ENCODE measurements at regions not wholly inside any gene's neighbourhood (a gene's known extent, or its start where the extent isn't known, plus 50 kb on each side); places are given as distances from the start of the nearest gene placed in this dataset.

DNA sequence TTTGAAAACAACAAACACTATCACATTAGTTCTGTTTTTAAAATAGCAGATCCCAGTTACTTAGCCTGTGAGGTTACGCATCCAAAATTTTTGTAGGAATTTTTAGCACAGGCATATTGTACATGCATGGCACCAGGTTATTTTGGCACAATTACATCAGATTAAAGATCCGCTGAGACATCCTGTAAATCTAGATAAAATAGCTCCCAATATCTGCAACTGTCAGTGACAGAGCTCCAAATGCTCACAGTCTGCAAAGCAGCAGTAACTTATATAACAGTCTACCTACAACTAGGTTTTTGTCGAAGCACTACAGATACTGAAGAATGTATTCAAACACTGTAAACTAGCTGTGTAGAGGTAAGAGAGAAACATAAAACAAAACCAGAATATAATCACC, 200.7 kb upstream of the KCNH7 start:
- TF ChIP-seq, protein P1, sequence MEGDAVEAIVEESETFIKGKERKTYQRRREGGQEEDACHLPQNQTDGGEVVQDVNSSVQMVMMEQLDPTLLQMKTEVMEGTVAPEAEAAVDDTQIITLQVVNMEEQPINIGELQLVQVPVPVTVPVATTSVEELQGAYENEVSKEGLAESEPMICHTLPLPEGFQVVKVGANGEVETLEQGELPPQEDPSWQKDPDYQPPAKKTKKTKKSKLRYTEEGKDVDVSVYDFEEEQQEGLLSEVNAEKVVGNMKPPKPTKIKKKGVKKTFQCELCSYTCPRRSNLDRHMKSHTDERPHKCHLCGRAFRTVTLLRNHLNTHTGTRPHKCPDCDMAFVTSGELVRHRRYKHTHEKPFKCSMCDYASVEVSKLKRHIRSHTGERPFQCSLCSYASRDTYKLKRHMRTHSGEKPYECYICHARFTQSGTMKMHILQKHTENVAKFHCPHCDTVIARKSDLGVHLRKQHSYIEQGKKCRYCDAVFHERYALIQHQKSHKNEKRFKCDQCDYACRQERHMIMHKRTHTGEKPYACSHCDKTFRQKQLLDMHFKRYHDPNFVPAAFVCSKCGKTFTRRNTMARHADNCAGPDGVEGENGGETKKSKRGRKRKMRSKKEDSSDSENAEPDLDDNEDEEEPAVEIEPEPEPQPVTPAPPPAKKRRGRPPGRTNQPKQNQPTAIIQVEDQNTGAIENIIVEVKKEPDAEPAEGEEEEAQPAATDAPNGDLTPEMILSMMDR (IDR thresholded peaks at IDR 0.05), result no peak
- TF ChIP-seq EZH2 (IDR thresholded peaks at IDR 0.05; ENCODE audit: borderline replicate concordance, insufficient read depth, low read depth, low read length, poor library complexity, severe bottlenecking), result no peak
